ENCODE measurements at regions not wholly inside any gene's neighbourhood (a gene's known extent, or its start where the extent isn't known, plus 50 kb on each side); places are given as distances from the start of the nearest gene placed in this dataset.
"Not testable (repeated sequence)": the region's sequence is repeated elsewhere in the genome, so short reads cannot be mapped to it uniquely, and the experiment has no call there.

DNA sequence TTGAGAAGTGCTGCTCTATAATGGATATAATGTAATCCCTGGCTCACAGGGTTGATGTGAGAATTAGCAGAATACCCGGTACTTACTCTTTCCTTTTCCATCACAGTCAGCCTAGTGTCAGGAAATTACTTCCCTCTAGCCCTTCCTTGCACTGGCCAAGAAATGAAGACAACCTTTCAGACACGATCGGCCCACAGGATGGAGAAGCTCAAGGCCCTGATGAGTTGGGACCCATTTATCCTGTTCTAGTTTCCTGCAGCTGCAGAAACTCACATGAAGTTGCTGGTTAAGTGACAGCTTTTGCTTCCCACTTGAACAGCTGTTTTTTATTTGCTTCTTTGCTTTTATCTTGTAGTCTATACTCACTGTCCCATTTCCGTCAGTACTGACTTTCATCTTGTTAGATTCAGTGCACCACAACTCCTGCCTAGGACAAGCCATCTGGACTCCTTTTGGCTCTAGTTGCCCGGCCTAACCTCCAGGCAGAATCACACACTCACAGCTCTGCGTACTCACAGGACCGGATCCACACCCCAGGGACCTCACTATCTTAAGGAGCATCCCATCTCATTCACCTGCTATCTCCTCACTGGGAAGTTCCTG lies 325.1 kb upstream of the CHRNA7 start:
- not testable (repeated sequence) for H3K4me3 ChIP-seq, H3K27ac ChIP-seq

DNA sequence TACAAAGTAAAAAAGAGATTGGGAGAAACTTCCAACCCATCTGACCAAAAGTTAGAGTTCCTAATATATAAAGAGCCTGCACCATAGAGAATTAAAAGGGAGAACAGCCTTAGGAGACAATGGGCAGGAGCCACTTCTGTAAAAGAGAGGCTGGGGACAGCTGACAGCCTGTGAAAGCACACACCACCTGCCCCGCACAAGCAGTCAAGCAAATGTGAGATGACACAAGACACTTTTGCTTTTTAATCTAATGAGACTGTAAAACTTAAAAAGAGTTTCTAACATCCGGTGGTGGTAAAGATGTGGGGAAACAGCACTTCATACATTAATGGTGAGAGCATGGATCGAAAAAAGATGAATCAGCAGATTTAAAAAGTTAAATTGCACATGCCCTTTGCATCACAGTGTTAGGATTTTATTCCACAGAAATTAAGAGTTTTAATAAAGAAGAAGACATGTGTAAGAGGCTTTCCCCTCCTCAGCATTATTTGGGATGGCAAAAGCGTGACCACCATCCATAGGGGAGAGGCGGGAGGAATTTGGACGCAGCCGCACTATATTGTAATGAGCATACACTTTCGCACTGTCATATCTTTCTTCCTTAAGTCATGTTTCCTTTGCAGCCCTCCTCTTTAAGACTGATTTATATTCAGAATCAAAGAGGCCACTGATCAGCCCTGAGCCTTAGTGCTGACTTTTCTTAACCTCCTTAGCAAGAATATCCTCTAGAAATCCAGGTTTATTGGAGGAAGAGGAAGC lies 322.2 kb upstream of the CHRNA7 start:
- H3K4me3 ChIP-seq, H3K27ac ChIP-seq: not testable (repeated sequence)

DNA sequence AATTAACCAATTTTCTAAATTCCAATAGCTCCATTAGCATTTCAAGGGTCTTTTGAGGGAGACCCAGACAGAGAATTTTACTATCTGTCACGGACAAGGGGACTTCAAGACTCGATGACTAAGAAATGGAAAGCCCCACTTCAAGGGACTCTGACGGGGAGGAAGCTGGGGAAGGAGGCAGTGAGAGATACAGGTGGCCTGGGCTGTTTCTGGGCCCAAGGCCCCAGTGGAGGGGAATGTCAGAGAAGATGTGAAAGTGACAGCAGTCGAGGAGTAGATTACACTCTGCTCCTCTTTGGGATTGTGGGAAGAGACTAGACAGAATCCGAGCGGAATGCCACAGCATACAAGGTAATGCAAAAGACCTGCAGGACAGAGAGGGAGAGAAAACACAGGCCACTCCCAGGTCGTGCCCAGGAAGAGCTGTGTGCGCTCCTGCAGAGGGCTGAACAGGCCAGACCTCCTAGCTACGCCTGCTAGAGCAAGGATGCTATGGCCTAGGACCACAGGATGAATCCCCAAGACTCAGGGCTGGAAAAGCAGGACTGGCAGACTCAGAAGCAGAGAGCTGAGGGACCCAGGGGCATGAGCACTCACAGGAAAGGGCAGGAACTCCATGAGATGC lies 321.5 kb upstream of the CHRNA7 start:
- H3K27ac ChIP-seq, H3K4me3 ChIP-seq: not testable (repeated sequence)

DNA sequence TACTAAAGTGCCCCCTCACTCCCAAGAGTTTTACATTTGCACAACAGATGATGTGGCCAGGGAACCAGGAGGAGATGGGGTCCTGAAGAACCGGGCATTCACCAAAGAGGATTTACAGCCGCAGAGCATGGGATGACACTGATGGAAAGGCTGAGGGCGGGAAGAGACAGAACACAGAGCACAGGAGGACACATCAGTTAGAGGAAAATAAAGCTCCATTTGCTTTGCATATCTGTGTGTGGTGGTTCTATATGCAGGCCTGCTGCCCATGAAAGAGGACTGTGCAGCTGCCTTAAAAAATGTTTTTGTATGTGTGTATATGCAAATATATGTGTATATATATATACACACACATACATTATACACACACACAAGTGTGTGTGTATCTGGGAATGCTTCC lies 320.8 kb upstream of the CHRNA7 start:
- H3K4me3 ChIP-seq, H3K27ac ChIP-seq: not testable (repeated sequence)

DNA sequence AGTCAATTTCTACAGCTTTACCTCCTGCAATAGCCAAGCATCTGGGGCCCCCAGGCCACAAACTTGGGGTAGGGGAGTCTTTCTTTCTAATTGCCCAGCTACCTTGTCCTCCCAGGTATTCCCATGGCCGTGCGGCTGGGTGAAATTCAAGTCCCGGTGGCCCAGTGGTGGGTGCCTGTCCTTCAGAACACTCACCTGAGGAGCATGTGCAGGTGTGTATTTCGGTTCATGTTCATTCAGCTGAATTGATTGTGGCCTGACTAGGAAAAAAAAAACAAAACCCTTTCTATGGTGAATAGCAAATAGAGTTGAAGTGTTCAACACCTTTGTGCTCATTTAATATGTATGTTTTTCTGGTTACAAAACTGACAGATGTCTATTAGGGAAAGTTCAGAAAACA lies 319.5 kb upstream of the CHRNA7 start:
- H3K27ac ChIP-seq, H3K4me3 ChIP-seq: not testable (repeated sequence)

DNA sequence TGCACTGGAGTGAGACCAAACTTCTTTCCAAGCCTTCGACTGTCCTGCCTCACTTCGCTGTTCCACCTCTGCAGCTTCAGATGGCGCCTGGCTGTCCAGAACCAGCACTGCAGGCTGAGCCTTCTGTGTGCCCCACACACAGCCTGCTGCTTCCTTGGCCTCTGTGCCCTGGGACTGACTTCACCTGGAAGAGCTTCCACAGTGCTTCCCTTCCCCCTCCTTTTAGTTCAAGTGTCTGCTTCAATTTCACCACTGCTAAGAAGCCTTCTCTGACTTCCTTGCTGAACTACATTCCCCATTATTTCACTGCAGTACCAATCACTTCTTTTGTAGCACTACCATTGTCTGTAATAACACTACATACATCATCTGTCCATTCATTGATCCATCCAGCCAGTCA lies 315.1 kb upstream of the CHRNA7 start:
- not testable (repeated sequence) for H3K27ac ChIP-seq, H3K4me3 ChIP-seq

DNA sequence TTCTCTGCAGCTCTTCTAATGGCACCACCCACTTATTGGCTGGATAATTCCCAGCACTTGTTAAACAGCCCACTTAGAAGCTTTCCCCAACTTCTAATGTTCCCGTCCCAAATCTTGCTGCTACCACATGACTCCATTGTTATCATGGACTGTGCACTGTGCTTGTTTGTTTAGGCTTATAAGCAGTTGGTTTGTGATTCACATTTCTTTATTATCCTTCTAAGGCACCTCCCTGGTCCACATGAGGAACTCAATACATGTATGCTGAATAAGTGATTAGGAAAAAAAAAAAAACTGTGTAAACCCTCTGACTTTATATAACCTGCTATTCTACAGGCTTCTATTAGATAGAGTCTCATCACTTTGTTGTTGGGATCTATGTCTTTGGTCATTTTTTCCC lies 311.7 kb upstream of the CHRNA7 start:
- not testable (repeated sequence) for H3K27ac ChIP-seq, H3K4me3 ChIP-seq

DNA sequence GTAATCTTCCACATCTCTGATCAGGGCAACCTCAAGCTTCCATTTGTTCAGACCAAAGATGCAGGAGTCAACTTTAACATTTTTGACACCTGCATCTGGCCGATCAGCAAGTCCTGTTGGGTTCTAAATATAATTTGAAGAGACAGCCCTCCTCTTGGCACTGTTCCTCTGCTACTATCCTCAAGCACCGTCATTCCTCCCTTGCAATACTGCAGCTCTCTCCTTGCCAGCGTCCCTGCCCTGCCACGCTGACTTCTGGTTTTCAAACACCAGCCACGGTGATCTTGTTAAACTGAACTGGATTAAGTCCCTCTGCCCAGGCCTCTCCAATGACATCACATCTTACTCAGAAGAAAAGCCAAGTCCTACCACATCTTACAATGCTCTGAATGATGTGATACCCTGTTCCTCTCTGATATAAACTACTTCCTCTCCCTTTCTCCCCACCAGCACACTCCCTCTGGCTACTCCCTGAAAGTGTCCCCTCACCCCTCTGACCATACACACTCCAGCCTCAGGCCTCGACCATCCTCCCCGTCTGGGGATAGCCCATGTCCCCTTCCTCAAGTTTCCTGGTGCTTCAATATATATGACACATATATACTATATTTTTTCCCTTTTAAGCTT lies 310.8 kb upstream of the CHRNA7 start:
- H3K4me3 ChIP-seq, H3K27ac ChIP-seq: not testable (repeated sequence)

DNA sequence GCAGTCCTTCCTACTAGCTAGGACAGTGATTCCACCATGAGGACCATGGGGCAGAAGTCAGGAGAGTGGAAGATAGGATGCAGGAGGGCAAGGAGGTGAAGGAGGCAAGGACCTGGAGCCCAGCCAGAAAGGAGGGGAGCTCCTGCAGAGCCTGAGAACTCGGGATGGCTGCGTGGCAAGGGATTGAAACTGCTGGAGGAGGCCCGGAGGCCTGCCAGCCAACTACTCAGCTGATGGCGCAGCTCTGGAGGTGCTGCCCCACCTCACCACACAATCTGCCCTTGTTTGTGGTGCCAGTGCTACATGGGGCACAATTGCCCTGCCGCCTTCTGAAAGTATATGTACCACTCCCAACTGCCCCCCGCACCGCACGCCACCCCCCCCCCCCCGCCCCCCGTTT lies 307.3 kb upstream of the CHRNA7 start:
- not testable (repeated sequence) for H3K27ac ChIP-seq, H3K4me3 ChIP-seq

DNA sequence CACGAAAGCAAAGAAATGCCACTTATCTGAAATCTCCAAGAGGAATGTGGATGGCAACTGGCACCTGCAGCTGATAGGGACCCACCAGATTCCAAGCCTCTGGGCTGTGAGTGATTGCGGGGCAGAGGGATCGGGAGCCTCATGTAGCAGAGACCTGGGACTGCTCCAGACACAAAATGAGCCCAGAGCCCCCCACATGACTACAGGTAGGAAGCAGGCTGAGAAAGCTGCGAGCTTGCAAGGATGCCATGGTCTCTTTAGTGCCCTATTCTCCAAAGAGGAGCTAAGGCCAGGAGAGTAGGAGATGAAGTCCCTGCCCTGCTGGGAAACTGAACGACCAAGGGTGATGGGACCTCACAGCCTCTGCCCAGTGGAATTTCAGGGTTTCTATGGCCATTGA lies 305.4 kb upstream of the CHRNA7 start:
- H3K4me3 ChIP-seq, H3K27ac ChIP-seq: not testable (repeated sequence)

DNA sequence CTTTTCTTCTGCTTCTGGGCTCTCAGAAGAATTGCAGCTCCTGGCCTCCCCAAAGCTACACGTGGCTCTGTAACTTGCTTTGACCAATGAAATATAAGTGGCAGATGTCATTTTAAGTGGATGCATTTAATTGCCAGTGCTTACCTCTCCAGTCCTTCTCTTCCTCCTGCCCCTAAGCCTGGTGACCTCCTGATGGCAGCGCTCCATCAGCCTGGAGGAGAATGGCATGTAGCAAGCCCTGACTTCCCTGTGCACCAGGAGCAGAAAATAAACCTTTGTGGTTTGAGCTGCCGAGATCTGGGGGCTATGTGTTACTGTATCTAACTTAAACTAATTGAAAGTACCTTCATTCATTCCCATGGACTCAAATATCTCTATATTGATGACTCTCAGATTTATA lies 304.7 kb upstream of the CHRNA7 start:
- H3K4me3 ChIP-seq, H3K27ac ChIP-seq: not testable (repeated sequence)

DNA sequence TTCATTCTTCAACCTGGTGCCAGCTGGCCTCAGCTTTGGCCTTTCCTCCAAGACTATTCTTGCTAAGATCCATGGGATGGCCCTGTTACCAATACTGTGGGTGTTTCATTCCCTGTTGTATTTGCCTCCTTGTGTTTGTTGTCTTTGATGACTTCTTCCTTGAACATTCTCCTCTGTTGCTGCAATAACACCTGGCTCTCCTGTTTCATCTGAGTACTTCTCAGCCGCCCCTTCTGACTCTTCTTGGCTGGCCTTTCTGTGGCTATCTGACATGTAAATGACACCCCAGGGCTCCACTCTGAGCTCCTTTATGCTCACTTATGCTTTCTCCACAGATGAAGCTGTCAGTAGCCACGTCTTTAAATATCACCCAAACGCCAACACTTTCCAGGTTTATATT lies 302.7 kb upstream of the CHRNA7 start:
- no peak overlapping the region for H3K4me3 ChIP-seq
- no peak overlapping the region for H3K27ac ChIP-seq

DNA sequence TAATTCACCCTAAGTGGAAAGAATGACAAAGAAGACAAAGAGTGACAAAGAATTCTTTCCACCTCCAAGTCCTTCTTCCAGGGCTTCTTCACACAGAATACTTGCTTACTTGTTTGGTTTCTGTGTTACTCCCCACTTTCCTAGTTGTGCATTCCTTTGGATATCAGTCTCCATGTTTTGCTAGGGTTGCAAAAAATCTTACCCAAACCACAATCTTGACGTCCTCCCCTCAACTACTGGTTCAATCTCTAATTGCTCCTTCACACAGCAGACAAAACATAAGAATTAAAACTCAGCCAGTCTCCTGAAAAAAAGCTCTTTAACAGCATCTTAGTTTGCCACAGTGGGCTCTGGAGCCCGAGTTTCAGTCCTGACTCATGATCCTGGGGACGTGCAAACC lies 297.6 kb upstream of the CHRNA7 start:
- Histone ChIP-seq H3K27ac (no peak overlapping the region), H3K4me3 (no peak overlapping the region)

DNA sequence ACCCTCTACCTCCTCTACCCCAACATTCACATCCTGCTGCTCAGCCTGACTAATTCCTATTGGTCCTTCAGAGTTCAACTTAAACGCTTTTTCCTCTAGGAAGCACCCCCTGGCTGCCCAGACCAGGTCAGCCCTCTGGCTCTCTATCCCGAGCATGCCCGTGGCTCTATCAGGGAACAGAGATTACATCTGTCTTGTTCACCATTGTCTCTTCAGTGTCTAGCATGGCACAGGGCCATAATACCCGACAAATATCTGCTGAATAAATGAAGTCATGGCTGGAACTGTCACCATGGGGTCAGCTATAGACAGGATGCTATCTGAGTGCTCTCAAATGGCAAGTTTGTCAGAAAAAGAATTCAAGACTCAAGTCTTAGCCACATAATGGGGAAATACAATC lies 296.9 kb upstream of the CHRNA7 start:
- no peak overlapping the region for H3K4me3 ChIP-seq
- no peak overlapping the region for H3K27ac ChIP-seq

DNA sequence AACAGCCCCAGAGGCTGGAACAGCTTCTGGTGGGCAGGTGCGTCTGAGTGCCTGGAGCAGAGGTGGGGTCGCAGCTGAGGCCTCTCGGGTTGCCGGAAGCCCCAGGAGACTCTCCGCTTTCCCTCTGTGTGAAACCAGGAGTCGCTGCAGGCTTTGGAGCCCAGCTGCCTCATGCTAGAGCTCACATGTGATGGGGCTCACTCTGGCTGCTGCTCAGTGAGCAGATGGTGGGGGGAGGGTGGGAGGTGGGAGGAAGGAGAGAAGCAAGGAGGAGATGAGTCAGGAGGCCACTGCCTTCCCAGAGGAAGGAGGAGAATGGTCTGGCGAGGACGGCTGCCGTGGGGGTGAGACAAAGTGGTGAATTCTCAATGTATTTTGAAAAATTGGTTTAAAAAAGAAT lies 290.1 kb upstream of the CHRNA7 start:
- no peak overlapping the region for H3K27ac ChIP-seq
- no peak overlapping the region for H3K4me3 ChIP-seq

DNA sequence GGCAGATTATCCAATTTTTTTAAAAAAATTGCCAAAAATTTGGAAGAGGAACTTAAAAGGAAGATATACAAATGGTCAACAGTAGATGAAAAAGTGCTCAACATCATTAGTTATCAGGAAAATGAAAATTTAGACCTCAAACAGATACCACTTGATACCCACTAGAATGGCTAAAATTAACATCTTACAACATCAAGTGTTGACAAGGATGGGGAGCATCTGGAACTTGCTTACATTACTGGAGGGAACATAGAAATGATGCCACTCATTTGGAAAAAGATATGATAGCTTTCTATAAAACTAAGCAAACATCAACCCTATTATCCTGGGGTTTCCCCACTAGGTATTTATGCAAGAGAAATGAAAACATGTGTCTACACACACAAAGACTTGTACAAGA lies 284.5 kb upstream of the CHRNA7 start:
- Histone ChIP-seq H3K27ac (no peak overlapping the region), H3K4me3 (no peak overlapping the region)

DNA sequence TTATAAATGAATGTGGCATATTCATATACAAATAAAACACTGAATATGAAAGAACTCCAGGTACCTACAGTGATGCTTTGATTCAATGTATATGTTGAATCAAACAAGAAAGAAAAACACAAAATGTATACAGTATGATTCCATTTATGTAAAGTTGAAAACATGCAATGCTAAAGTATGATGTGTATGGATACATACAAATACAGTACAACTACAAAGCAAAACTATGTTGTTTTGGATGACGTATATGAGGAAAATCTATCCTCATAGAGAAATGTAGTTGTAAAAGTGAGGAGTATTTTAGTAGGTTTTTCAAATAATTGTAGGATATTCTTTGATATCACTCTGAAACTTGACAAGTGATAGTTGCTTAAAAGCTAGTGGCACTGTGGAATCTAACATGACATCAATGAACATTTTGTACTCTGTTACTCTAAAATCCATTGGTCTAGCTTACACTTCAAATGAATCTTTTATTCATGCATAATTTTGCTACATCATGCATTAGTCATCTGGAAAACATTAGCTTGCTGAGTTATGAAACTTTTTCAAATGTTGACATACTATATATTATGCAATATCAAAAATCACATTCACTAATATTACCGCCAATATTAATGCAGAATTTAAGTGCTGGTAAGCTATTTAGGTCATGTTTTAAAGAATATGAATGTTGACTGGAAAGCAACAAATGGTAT lies 278.1 kb upstream of the CHRNA7 start:
- H3K4me3 ChIP-seq, result no peak overlapping the region
- no peak overlapping the region for H3K27ac ChIP-seq

DNA sequence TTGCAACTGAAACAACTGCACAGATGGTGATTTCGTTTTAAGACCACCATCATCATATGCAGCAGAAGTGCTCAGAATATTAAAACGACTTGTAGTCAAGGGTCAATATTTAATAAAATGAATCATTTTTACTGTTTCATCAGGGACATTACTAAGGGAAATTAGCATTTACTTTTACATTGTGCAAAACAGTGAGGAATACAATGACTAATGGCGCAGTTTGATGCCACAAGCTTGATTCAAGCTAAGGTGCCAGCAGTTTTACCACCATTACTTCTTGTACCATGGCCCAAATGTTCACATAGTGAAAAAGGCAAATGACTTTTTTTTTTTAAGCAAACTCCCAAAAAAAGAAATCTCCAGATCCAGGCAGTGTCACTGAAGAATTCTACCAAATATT lies 277.4 kb upstream of the CHRNA7 start:
- no peak overlapping the region for H3K4me3 ChIP-seq
- H3K27ac ChIP-seq, result no peak overlapping the region

DNA sequence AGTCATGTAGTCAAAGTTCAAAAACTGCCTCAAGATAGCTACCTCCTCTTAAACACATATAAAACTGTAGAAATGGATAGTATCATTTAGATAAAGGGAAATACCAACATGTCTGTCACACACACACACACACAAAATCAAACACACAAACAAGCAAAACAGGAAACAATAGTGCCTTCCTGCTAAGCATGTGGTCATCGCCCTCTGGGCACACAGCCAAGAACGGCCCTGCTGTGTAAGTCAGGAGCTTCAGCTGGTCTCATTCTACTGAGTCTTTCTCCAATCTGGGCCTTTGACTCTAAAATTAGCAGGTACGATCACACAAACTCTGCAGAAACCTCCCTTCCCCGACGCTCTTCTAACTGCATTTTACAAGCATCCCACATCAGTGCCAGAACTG lies 272.2 kb upstream of the CHRNA7 start:
- no peak overlapping the region for H3K4me3 ChIP-seq
- no peak overlapping the region for H3K27ac ChIP-seq

DNA sequence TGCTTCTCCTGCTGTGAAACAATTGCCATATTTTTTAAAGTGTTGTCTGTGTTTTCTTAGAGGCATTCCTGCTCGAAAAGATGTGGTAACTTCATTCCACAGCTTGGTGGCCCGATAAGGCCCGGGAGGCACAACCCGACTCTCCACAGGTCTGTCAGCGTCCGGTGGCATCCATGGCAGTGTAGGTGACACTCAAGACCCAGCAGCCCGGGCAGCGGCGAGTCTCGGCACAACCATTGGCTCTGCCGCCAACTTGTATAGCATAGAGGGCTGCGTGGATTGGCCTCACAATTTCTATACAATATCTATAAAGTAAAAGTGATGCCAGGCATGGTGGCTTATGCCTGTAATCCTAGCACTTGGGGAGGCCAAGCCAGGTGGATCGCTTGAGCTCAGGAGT lies 262.3 kb upstream of the CHRNA7 start:
- Histone ChIP-seq H3K4me3 (no peak overlapping the region), H3K27ac (no peak overlapping the region)

DNA sequence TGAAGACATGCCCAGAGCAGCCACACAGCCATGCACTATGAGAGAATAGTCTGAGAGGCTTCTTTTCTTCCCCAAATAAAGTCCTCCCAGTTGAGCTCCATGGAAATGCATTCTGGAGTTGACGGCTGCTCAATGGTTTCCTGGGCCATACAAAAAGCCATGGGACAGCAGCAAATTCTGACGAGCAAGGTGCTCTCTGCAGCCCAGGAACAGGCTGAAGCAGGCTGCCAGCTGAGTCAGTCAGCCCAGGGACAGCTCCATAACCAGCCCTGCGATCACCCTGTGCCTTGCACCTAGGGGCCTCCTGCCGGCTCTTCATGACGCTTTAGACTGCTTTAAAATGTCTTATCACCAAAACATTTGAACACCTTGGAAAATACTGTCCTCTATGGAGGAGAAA lies 256.3 kb upstream of the CHRNA7 start:
- no peak overlapping the region for H3K4me3 ChIP-seq
- no peak overlapping the region for H3K27ac ChIP-seq

Measured in skin epidermis (tissue), 12 donors.